ENCODE measurements at regions not wholly inside any gene's neighbourhood (a gene's known extent, or its start where the extent isn't known, plus 50 kb on each side); places are given as distances from the start of the nearest gene placed in this dataset.
A peak's percentile ranks its signal among the peaks of the same experiment; 100 is the strongest.

DNA sequence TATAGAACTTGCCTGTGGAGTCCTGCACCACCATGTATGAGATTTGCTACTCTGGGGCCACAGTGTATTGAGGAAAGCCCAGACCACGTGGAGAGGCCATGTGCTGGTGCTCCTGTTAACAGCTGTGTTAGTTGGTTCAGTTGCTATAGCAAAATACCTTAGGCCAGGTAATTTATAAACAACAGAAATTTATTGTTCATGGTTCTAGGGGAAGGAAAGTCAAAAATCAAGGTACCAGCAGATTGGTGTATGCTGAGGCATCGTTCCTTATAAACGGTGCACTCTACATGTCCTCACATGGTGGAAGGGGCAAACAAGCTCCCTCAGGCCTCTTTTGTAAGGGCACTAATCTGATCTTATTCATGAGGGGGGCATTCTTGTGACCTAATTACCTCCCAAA, 135.9 kb upstream of the FOXN2 start:
- ChIA-PET CTCF (interaction anchor here (1.6 kb wide), 1 partner anchor 13 kb away, joined by 3 read pairs; no protein-coding TSS in a partner anchor), POLR2A (no interaction called here)
- no peak overlapping the region for H3K4me3 ChIP-seq (ENCODE audit: control insufficient read depth in 1 of 7, extremely low read depth in 1 of 7, insufficient read depth in 4 of 7, low read depth in 2 of 7, low read length in 6 of 7)
- no peak for DNase-seq
- peaks cover 0 to 6% (median 4%) of the 10 kb centered on the region in 5 experiments for H3K9me3 ChIP-seq (ENCODE audit: control extremely low read depth in 1 of 5, control insufficient read depth in 4 of 5, insufficient read depth in 2 of 5, low read depth in 1 of 5, low read length in 4 of 5)
- H3K4me1 ChIP-seq (ENCODE audit: control extremely low read depth in 1 of 4, control insufficient read depth in 4 of 4, insufficient read depth in 4 of 4, low read length in 3 of 4): peaks cover 0 to 4% (median 0%) of the 10 kb centered on the region in 4 experiments
- 100% methylated on average over 3 of the region's 3 CpGs for WGBS (ENCODE audit: insufficient coverage)
- H3K27ac ChIP-seq (ENCODE audit: insufficient read depth in 1 of 2, low read depth in 1 of 2, low read length in 2 of 2, poor library complexity in 1 of 2, severe bottlenecking in 2 of 2): no peak overlapping the region
- no peaks in the 10 kb centered on the region for H3K27me3 ChIP-seq (replicated peaks in 2 of 5; ENCODE audit: control insufficient read depth in 4 of 5, insufficient read depth in 5 of 5, low read length in 4 of 5)
- no peaks in the 10 kb centered on the region for H3K36me3 ChIP-seq (ENCODE audit: control insufficient read depth in 4 of 4, insufficient read depth in 4 of 4, low read length in 3 of 4)

DNA sequence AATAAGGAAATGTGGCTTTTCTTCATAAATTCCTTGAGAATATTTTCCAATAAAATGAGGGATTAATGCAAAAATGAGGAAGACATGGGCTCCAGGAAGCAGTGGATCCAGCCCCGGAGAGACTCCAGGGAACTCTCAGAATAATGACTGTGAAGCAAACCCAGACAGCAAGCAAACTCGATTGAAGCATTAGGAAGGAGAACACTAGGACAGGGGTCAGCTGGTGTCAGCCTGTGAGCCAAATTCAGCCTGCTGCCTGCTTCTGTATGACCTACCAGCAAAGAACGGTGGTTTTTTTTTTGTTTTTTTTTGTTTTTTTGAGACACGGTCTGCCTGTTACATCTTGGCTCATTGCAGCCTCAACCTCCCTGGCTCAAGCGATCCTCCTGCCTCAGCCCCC, 133.9 kb upstream of the FOXN2 start:
- Histone ChIP-seq H3K27ac (ENCODE audit: insufficient read depth in 1 of 2, low read depth in 1 of 2, low read length in 2 of 2, poor library complexity in 1 of 2, severe bottlenecking in 2 of 2) (no peak overlapping the region), H3K4me3 (ENCODE audit: control insufficient read depth in 1 of 7, extremely low read depth in 1 of 7, insufficient read depth in 4 of 7, low read depth in 2 of 7, low read length in 6 of 7) (no peak overlapping the region), H3K9me3 (ENCODE audit: control extremely low read depth in 1 of 5, control insufficient read depth in 4 of 5, insufficient read depth in 2 of 5, low read depth in 1 of 5, low read length in 4 of 5) (peaks cover 0 to 6% (median 4%) of the 10 kb centered on the region in 5 experiments), H3K4me1 (ENCODE audit: control extremely low read depth in 1 of 4, control insufficient read depth in 4 of 4, insufficient read depth in 4 of 4, low read length in 3 of 4) (peaks cover 0 to 3% (median 0%) of the 10 kb centered on the region in 4 experiments), H3K27me3 (replicated peaks in 2 of 5; ENCODE audit: control insufficient read depth in 4 of 5, insufficient read depth in 5 of 5, low read length in 4 of 5) (no peaks in the 10 kb centered on the region), H3K36me3 (ENCODE audit: control insufficient read depth in 4 of 4, insufficient read depth in 4 of 4, low read length in 3 of 4) (no peaks in the 10 kb centered on the region)
- ChIA-PET CTCF (no interaction called here), POLR2A (no interaction called here)
- no peak for DNase-seq
- 98% methylated on average over 5 of the region's 5 CpGs for WGBS (ENCODE audit: insufficient coverage)

DNA sequence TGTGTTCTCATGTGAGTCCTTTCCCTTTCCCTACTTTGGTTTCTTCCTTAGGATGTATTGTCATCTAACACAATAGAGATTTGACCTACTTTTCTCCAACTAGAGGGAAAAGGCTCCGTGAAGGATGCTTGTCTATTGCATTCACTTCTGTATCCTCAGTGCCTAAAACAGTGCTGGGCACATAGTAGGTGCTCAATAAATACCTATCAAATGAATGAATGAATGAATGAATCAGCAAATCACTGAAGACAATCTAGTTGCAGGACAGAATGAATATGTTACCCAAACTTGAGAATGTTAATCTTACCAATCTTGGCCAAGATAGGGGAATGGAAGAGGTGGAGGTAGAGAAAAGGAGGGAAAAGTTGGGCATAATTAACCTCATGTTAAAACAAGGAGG, 131.2 kb upstream of the FOXN2 start:
- no peaks in the 10 kb centered on the region for H3K36me3 ChIP-seq (ENCODE audit: control insufficient read depth in 4 of 4, insufficient read depth in 4 of 4, low read length in 3 of 4)
- no peak overlapping the region for H3K27ac ChIP-seq (ENCODE audit: insufficient read depth in 1 of 2, low read depth in 1 of 2, low read length in 2 of 2, poor library complexity in 1 of 2, severe bottlenecking in 2 of 2)
- ChIA-PET POLR2A (no interaction called here), CTCF (no interaction called here)
- no peaks in the 10 kb centered on the region for H3K27me3 ChIP-seq (replicated peaks in 2 of 5; ENCODE audit: control insufficient read depth in 4 of 5, insufficient read depth in 5 of 5, low read length in 4 of 5)
- WGBS (ENCODE audit: insufficient coverage): no CpG with 5 or more reads among the region's 1 CpG
- H3K4me1 ChIP-seq (ENCODE audit: control extremely low read depth in 1 of 4, control insufficient read depth in 4 of 4, insufficient read depth in 4 of 4, low read length in 3 of 4): peaks cover 0 to 3% (median 0%) of the 10 kb centered on the region in 4 experiments
- DNase-seq: no peak
- peaks cover 0 to 5% (median 0%) of the 10 kb centered on the region in 5 experiments for H3K9me3 ChIP-seq (ENCODE audit: control extremely low read depth in 1 of 5, control insufficient read depth in 4 of 5, insufficient read depth in 2 of 5, low read depth in 1 of 5, low read length in 4 of 5)
- H3K4me3 ChIP-seq (ENCODE audit: control insufficient read depth in 1 of 7, extremely low read depth in 1 of 7, insufficient read depth in 4 of 7, low read depth in 2 of 7, low read length in 6 of 7): no peak overlapping the region

DNA sequence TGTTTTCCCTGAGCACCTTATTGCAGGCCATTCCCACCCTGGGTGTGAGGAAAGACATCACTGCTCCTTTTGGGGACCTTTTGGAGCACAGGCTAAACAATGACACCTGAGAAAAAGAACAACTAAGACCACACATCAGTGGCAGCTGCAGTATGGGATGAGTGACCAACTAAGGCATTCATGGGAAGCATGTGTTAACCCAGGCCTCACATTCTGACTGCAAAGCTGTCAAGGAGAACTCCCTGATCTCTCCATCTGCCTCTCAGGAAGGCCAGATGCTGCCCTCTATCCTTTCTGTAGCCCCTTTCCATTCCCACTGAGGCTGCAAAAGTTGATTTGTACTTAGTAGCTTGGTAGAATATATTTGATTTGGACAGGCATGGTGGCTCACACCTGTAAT, 130.5 kb upstream of the FOXN2 start:
- H3K36me3 ChIP-seq (ENCODE audit: control insufficient read depth in 4 of 4, insufficient read depth in 4 of 4, low read length in 3 of 4): no peaks in the 10 kb centered on the region
- no peaks in the 10 kb centered on the region for H3K9me3 ChIP-seq (ENCODE audit: control extremely low read depth in 1 of 5, control insufficient read depth in 4 of 5, insufficient read depth in 2 of 5, low read depth in 1 of 5, low read length in 4 of 5)
- no peak overlapping the region for H3K27ac ChIP-seq (ENCODE audit: insufficient read depth in 1 of 2, low read depth in 1 of 2, low read length in 2 of 2, poor library complexity in 1 of 2, severe bottlenecking in 2 of 2)
- ChIA-PET POLR2A (no interaction called here), CTCF (no interaction called here)
- H3K4me3 ChIP-seq (ENCODE audit: control insufficient read depth in 1 of 7, extremely low read depth in 1 of 7, insufficient read depth in 4 of 7, low read depth in 2 of 7, low read length in 6 of 7): no peak overlapping the region
- no peak for DNase-seq
- H3K4me1 ChIP-seq (ENCODE audit: control extremely low read depth in 1 of 4, control insufficient read depth in 4 of 4, insufficient read depth in 4 of 4, low read length in 3 of 4): peaks cover 0 to 3% (median 0%) of the 10 kb centered on the region in 4 experiments
- no peaks in the 10 kb centered on the region for H3K27me3 ChIP-seq (replicated peaks in 2 of 5; ENCODE audit: control insufficient read depth in 4 of 5, insufficient read depth in 5 of 5, low read length in 4 of 5)

- no peak overlapping the region for H3K4me3 ChIP-seq (ENCODE audit: control insufficient read depth in 1 of 7, extremely low read depth in 1 of 7, insufficient read depth in 4 of 7, low read depth in 2 of 7, low read length in 6 of 7)
- peaks cover 0 to 13% (median 0%) of the 10 kb centered on the region in 4 experiments for H3K4me1 ChIP-seq (ENCODE audit: control extremely low read depth in 1 of 4, control insufficient read depth in 4 of 4, insufficient read depth in 4 of 4, low read length in 3 of 4)
- H3K27me3 ChIP-seq (replicated peaks in 2 of 5; ENCODE audit: control insufficient read depth in 4 of 5, insufficient read depth in 5 of 5, low read length in 4 of 5): no peaks in the 10 kb centered on the region
- no peaks in the 10 kb centered on the region for H3K36me3 ChIP-seq (ENCODE audit: control insufficient read depth in 4 of 4, insufficient read depth in 4 of 4, low read length in 3 of 4)
- 100% methylated on average over 1 of the region's 1 CpG for WGBS (ENCODE audit: insufficient coverage)
- H3K27ac ChIP-seq (ENCODE audit: insufficient read depth in 1 of 2, low read depth in 1 of 2, low read length in 2 of 2, poor library complexity in 1 of 2, severe bottlenecking in 2 of 2): no peak overlapping the region
- DNase-seq: no peak
- no peaks in the 10 kb centered on the region for H3K9me3 ChIP-seq (ENCODE audit: control extremely low read depth in 1 of 5, control insufficient read depth in 4 of 5, insufficient read depth in 2 of 5, low read depth in 1 of 5, low read length in 4 of 5)
- ChIA-PET POLR2A (no interaction called here), CTCF (no interaction called here)
These were observed 127.0 kb upstream of the FOXN2 start for GRCh38 chr2:48187503-48187902.

- CTCF ChIA-PET: no interaction called here
- Histone ChIP-seq H3K9me3 (ENCODE audit: control extremely low read depth in 1 of 5, control insufficient read depth in 4 of 5, insufficient read depth in 2 of 5, low read depth in 1 of 5, low read length in 4 of 5) (no peaks in the 10 kb centered on the region), H3K36me3 (ENCODE audit: control insufficient read depth in 4 of 4, insufficient read depth in 4 of 4, low read length in 3 of 4) (no peaks in the 10 kb centered on the region), H3K4me1 (ENCODE audit: control extremely low read depth in 1 of 4, control insufficient read depth in 4 of 4, insufficient read depth in 4 of 4, low read length in 3 of 4) (peaks cover 0 to 13% (median 0%) of the 10 kb centered on the region in 4 experiments), H3K27me3 (replicated peaks in 2 of 5; ENCODE audit: control insufficient read depth in 4 of 5, insufficient read depth in 5 of 5, low read length in 4 of 5) (no peaks in the 10 kb centered on the region), H3K4me3 (ENCODE audit: control insufficient read depth in 1 of 7, extremely low read depth in 1 of 7, insufficient read depth in 4 of 7, low read depth in 2 of 7, low read length in 6 of 7) (no peak overlapping the region), H3K27ac (ENCODE audit: insufficient read depth in 1 of 2, low read depth in 1 of 2, low read length in 2 of 2, poor library complexity in 1 of 2, severe bottlenecking in 2 of 2) (no peak overlapping the region)
- 90% methylated on average over 2 of the region's 4 CpGs for WGBS (ENCODE audit: insufficient coverage)
- DNase-seq: peak in 1 of 3 donors; percentile 15
- POLR2A ChIA-PET: no interaction called here
These were observed 124.8 kb upstream of the FOXN2 start for GRCh38 chr2:48189552-48190228.

DNA sequence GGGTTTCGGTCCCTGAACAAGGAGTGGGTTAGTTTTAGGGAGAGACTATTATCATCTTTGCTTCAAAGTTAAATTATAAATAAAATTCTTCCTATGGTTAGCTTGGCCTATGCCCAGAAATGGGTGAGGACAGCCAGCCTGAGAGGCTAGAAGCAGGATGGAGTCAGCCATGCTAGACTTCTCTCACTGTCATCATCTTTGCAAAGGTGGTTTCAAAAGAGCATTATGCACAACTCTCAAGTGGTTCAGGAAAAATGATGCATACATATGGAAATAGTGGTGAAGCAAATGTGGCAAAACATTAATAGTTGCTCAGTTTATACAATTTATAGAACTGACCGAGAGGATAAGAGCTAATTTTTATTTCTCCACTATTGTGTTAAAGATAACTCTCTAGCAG, 124.3 kb upstream of the FOXN2 start:
- Histone ChIP-seq H3K27ac (ENCODE audit: insufficient read depth in 1 of 2, low read depth in 1 of 2, low read length in 2 of 2, poor library complexity in 1 of 2, severe bottlenecking in 2 of 2) (no peak overlapping the region), H3K36me3 (ENCODE audit: control insufficient read depth in 4 of 4, insufficient read depth in 4 of 4, low read length in 3 of 4) (no peaks in the 10 kb centered on the region), H3K4me3 (ENCODE audit: control insufficient read depth in 1 of 7, extremely low read depth in 1 of 7, insufficient read depth in 4 of 7, low read depth in 2 of 7, low read length in 6 of 7) (no peak overlapping the region), H3K27me3 (replicated peaks in 2 of 5; ENCODE audit: control insufficient read depth in 4 of 5, insufficient read depth in 5 of 5, low read length in 4 of 5) (no peaks in the 10 kb centered on the region), H3K4me1 (ENCODE audit: control extremely low read depth in 1 of 4, control insufficient read depth in 4 of 4, insufficient read depth in 4 of 4, low read length in 3 of 4) (peaks cover 0 to 10% (median 0%) of the 10 kb centered on the region in 4 experiments), H3K9me3 (ENCODE audit: control extremely low read depth in 1 of 5, control insufficient read depth in 4 of 5, insufficient read depth in 2 of 5, low read depth in 1 of 5, low read length in 4 of 5) (no peaks in the 10 kb centered on the region)
- DNase-seq: no peak
- POLR2A ChIA-PET: interaction anchor here (0.7 kb wide), 1 partner anchor 24 kb away, joined by 3 read pairs; no protein-coding TSS in a partner anchor
- WGBS (ENCODE audit: insufficient coverage): no CpG with 5 or more reads among the region's 2 CpGs
- CTCF ChIA-PET: no interaction called here

Measured in common myeloid progenitor, CD34-positive (primary cell).